Activated naive CD4-positive, alpha-beta T cell treated with anti-CD3 and anti-CD28 coated beads, Interleukin-2, amount 10 ng/mL, durations not matched to agents 7 days and 5 days (primary cell): ENCODE measurements at regions not wholly inside any gene's neighbourhood (a gene's known extent, or its start where the extent isn't known, plus 50 kb on each side); places are given as distances from the start of the nearest gene placed in this dataset.

Experiments
- CTCF ChIA-PET: fragments of 350-600 bp; sonication (Branson Sonifier 250); formaldehyde crosslinking; loops from one replicate; lab custom pipeline; 2021; ENCODE audit warnings: antibody characterized with exemption; lab: Charles Lee
- DNase-seq: peaks from one replicate; pipeline ENCODE4 v3.0.0-alpha.2; 2020
- H3K27ac Mint-ChIP-seq: one replicate; pipeline ENCODE4 v1.8.0; 2021; ENCODE audit warnings: mild to moderate bottlenecking, moderate library complexity, mixed read lengths
- H3K27me3 Mint-ChIP-seq: one replicate; pipeline ENCODE4 v1.8.0; 2021; ENCODE audit warnings: mild to moderate bottlenecking, mixed read lengths
- H3K36me3 Mint-ChIP-seq: one replicate; pipeline ENCODE4 v1.8.0; 2021; ENCODE audit warnings: mixed read lengths
- H3K4me1 Mint-ChIP-seq: one replicate; pipeline ENCODE4 v1.8.0; 2021; ENCODE audit warnings: mixed read lengths
- H3K4me3 Mint-ChIP-seq: one replicate; pipeline ENCODE4 v1.8.0; 2021; ENCODE audit warnings: mild to moderate bottlenecking, moderate library complexity, mixed read lengths
- H3K9me3 Mint-ChIP-seq: one replicate; pipeline ENCODE4 v1.8.0; 2021; ENCODE audit warnings: mixed read lengths

GRCh38 chr1:165062346-165062745, 294.2 kb downstream of the LMX1A start:
- Mint-ChIP-seq H3K9me3 (no peaks in the 10 kb centered on the region), H3K27ac (no peak overlapping the region), H3K27me3 (no peaks in the 10 kb centered on the region), H3K36me3 (no peaks in the 10 kb centered on the region), H3K4me1 (no peaks in the 10 kb centered on the region), H3K4me3 (no peak overlapping the region)
- no peak for DNase-seq
- CTCF ChIA-PET = no interaction called here

- Mint-ChIP-seq H3K4me1 (no peaks in the 10 kb centered on the region), H3K4me3 (no peak overlapping the region), H3K36me3 (no peaks in the 10 kb centered on the region), H3K27ac (no peak overlapping the region), H3K9me3 (no peaks in the 10 kb centered on the region), H3K27me3 (no peaks in the 10 kb centered on the region)
- DNase-seq = no peak
- CTCF ChIA-PET = no interaction called here
Observed at GRCh38 chr1:165060285-165060793, 296.2 kb downstream of the LMX1A start.

GRCh38 chr1:165057956-165058355, 298.6 kb downstream of the LMX1A start:
- H3K36me3 Mint-ChIP-seq = no peaks in the 10 kb centered on the region
- H3K27ac Mint-ChIP-seq = no peak overlapping the region
- H3K27me3 Mint-ChIP-seq = no peaks in the 10 kb centered on the region
- CTCF ChIA-PET = no interaction called here
- H3K4me3 Mint-ChIP-seq = no peak overlapping the region
- H3K4me1 Mint-ChIP-seq = no peaks in the 10 kb centered on the region
- no peaks in the 10 kb centered on the region for H3K9me3 Mint-ChIP-seq
- no peak for DNase-seq

- no peak overlapping the region for H3K4me3 Mint-ChIP-seq
- no peak overlapping the region for H3K27ac Mint-ChIP-seq
- no peaks in the 10 kb centered on the region for H3K36me3 Mint-ChIP-seq
Observed at GRCh38 chr1:165056914-165057313, 299.6 kb downstream of the LMX1A start.

GRCh38 chr1:165055581-165055980, 300.9 kb downstream of the LMX1A start:
- Mint-ChIP-seq H3K4me3 (no peak overlapping the region), H3K9me3 (no peaks in the 10 kb centered on the region), H3K36me3 (no peaks in the 10 kb centered on the region), H3K27me3 (no peaks in the 10 kb centered on the region), H3K4me1 (no peaks in the 10 kb centered on the region), H3K27ac (no peak overlapping the region)
- no peak for DNase-seq
- CTCF ChIA-PET = no interaction called here

More at GRCh38 chr1:165056914-165057313, 299.6 kb downstream of the LMX1A start:
- H3K27me3 Mint-ChIP-seq = no peaks in the 10 kb centered on the region
- H3K4me1 Mint-ChIP-seq = no peaks in the 10 kb centered on the region
- CTCF ChIA-PET = no interaction called here
- no peak for DNase-seq
- H3K9me3 Mint-ChIP-seq = no peaks in the 10 kb centered on the region

DNA sequence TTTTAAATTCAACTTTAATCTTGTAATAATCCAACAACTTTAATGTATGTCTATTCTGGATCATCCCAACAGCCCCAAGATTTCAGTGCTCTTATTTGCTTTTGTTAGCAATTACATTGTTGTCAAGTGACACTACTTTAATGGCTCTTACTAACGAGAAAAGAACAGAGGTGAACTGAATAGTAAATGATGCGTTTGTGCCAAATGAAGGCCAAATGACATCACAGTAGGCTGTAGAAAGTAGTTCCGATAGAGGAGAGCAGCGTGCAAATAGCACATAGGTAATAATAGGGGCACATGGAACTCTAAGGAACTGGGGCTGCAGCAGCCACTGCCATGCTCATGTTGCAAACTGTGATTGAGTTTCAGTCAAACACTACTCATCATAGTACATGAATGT, 301.9 kb downstream of the LMX1A start:
- H3K36me3 Mint-ChIP-seq = no peaks in the 10 kb centered on the region
- H3K27me3 Mint-ChIP-seq = no peaks in the 10 kb centered on the region

DNA sequence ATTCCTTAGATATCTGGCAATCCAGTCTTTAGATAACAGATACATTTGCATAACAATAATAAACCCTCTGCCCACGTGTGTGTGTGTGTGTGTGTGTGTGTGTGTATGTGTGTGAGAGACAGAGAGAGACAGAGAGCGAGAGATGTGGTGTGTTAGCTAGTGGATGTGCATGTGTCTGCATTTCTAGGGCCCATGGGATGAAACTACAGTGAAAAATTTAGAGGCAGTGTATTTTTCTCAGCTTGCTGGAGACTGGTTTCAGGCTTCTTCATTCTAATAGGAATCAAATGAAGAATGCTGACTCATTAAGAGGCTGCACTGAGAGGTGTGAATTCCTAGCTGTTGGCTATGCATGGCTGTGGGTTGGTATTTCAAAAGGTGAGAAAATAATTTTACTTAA, 303.2 kb downstream of the LMX1A start:
- Mint-ChIP-seq H3K9me3 (no peaks in the 10 kb centered on the region), H3K27me3 (no peaks in the 10 kb centered on the region), H3K36me3 (no peaks in the 10 kb centered on the region), H3K4me3 (no peak overlapping the region), H3K4me1 (no peaks in the 10 kb centered on the region), H3K27ac (no peak overlapping the region)
- DNase-seq = no peak
- CTCF ChIA-PET = interaction anchor here (0.6 kb wide), 1 partner anchor 447 kb away, joined by 3 read pairs; no protein-coding TSS in a partner anchor

More for the DNA sequence above, 301.9 kb downstream of the LMX1A start:
- no peaks in the 10 kb centered on the region for H3K9me3 Mint-ChIP-seq
- CTCF ChIA-PET = no interaction called here
- H3K4me1 Mint-ChIP-seq = no peaks in the 10 kb centered on the region
- H3K4me3 Mint-ChIP-seq = no peak overlapping the region
- no peak overlapping the region for H3K27ac Mint-ChIP-seq
- DNase-seq = no peak

GRCh38 chr1:165052936-165053335, 303.6 kb downstream of the LMX1A start:
- H3K9me3 Mint-ChIP-seq = no peaks in the 10 kb centered on the region
- H3K27ac Mint-ChIP-seq = no peak overlapping the region
- DNase-seq = no peak
- CTCF ChIA-PET = interaction anchor here (0.6 kb wide), 1 partner anchor 447 kb away, joined by 3 read pairs; no protein-coding TSS in a partner anchor
- no peak overlapping the region for H3K4me3 Mint-ChIP-seq
- H3K27me3 Mint-ChIP-seq = no peaks in the 10 kb centered on the region
- H3K36me3 Mint-ChIP-seq = no peaks in the 10 kb centered on the region
- no peaks in the 10 kb centered on the region for H3K4me1 Mint-ChIP-seq

DNA sequence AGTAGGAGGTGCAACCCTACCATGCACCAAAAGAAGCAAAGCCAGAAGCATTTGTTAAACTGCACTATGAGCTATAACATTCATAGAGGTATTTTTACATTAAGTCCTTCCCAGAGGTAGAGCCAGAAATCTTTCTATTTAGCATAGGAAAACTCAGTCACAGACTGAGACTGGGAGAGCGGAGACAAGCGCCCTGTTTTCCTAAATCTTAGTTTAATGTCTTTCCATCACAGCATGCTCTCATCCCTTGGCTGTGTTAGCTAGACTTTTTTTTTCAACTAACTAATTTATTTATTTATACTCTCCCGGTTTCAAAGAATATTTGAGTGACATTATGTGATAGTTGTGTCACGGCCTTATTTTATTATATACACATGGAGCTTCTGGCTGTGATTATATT, 304.1 kb downstream of the LMX1A start:
- H3K27me3 Mint-ChIP-seq = no peaks in the 10 kb centered on the region
- no peaks in the 10 kb centered on the region for H3K4me1 Mint-ChIP-seq
- no peak overlapping the region for H3K27ac Mint-ChIP-seq
- no peaks in the 10 kb centered on the region for H3K9me3 Mint-ChIP-seq
- no peaks in the 10 kb centered on the region for H3K36me3 Mint-ChIP-seq
- no peak for DNase-seq
- H3K4me3 Mint-ChIP-seq = no peak overlapping the region
- CTCF ChIA-PET = no interaction called here

- Mint-ChIP-seq H3K27ac (no peak overlapping the region), H3K4me1 (no peaks in the 10 kb centered on the region)
Observed at GRCh38 chr1:165050246-165050645, 306.3 kb downstream of the LMX1A start.

GRCh38 chr1:165047994-165048393, 308.5 kb downstream of the LMX1A start:
- H3K27me3 Mint-ChIP-seq = no peaks in the 10 kb centered on the region
- no peak overlapping the region for H3K4me3 Mint-ChIP-seq
- no peak overlapping the region for H3K27ac Mint-ChIP-seq
- H3K9me3 Mint-ChIP-seq = no peaks in the 10 kb centered on the region
- CTCF ChIA-PET = no interaction called here
- no peak for DNase-seq
- H3K36me3 Mint-ChIP-seq = no peaks in the 10 kb centered on the region
- no peaks in the 10 kb centered on the region for H3K4me1 Mint-ChIP-seq

More at GRCh38 chr1:165050246-165050645, 306.3 kb downstream of the LMX1A start:
- CTCF ChIA-PET = no interaction called here
- Mint-ChIP-seq H3K36me3 (no peaks in the 10 kb centered on the region), H3K27me3 (no peaks in the 10 kb centered on the region), H3K9me3 (no peaks in the 10 kb centered on the region), H3K4me3 (no peak overlapping the region)
- no peak for DNase-seq

DNA sequence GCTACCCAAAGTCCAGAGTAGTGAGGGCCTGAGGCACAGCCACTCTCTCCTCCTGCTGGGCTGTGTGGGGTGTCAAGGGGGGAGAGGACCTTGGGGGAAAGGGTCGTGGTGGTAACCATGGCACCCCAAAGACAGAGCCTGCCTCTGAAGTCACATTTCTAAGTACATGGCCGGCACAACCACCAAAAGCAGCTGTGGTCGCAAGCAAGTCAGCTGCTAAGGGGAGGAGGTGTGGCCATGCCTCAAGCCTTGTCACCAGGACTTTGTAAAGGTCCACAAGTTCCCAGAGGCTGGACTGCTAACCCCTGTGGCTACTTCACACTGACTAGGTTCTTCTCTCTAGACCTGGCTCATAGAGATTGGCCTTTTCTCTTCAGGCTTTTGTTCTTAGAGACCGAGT, 310.6 kb downstream of the LMX1A start:
- CTCF ChIA-PET = no interaction called here
- Mint-ChIP-seq H3K4me3 (no peak overlapping the region), H3K36me3 (no peaks in the 10 kb centered on the region), H3K27ac (no peak overlapping the region), H3K4me1 (no peaks in the 10 kb centered on the region), H3K9me3 (no peaks in the 10 kb centered on the region), H3K27me3 (no peaks in the 10 kb centered on the region)
- no peak for DNase-seq

DNA sequence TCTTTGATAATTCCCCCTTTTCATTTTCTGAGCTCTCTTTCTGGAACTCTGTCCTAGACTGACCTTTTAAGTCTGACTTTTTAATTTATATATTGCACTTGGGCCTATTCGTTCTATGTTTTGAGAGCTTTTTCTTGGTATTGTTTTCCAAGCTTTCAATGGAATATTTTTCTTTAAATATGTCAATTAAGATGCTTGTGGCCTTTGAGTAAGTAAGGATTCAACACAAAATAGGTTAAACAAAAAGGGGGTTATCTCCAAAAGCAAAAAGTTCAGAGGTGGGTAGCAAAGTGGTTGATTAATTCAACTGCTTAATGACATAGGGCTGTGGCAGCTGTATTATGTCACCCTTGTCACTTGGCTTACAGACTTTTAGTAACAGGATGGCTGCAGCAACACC, 315.9 kb downstream of the LMX1A start:
- H3K27ac Mint-ChIP-seq = no peak overlapping the region
- H3K4me3 Mint-ChIP-seq = no peak overlapping the region
- H3K4me1 Mint-ChIP-seq = no peaks in the 10 kb centered on the region
- H3K27me3 Mint-ChIP-seq = no peaks in the 10 kb centered on the region
- no peak for DNase-seq
- no peaks in the 10 kb centered on the region for H3K9me3 Mint-ChIP-seq
- no peaks in the 10 kb centered on the region for H3K36me3 Mint-ChIP-seq
- CTCF ChIA-PET = no interaction called here

DNA sequence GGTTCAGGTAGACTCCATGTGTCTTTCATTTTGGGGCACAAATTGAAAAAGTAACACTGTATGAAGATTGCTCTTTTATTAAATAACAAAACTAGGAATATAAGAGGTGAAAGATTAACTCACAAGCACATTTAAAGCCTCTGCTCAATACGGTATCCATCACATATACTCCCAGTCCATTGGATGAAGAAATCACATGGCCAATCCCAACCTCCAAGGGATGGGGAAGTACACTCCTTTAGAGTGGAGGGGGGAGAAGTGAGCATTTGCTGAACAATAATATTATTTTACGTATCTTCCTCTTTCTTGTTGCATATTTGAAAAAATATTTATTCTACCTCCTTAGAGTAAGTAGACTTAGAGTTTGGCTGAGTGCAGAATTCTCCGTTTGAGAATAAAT, 316.5 kb downstream of the LMX1A start:
- Mint-ChIP-seq H3K4me1 (no peaks in the 10 kb centered on the region), H3K9me3 (no peaks in the 10 kb centered on the region), H3K36me3 (no peaks in the 10 kb centered on the region), H3K27ac (no peak overlapping the region), H3K27me3 (no peaks in the 10 kb centered on the region), H3K4me3 (no peak overlapping the region)
- CTCF ChIA-PET = no interaction called here
- DNase-seq = no peak

- DNase-seq = no peak
- CTCF ChIA-PET = no interaction called here
- H3K36me3 Mint-ChIP-seq = no peaks in the 10 kb centered on the region
- no peaks in the 10 kb centered on the region for H3K9me3 Mint-ChIP-seq
- H3K27me3 Mint-ChIP-seq = no peaks in the 10 kb centered on the region
- H3K4me1 Mint-ChIP-seq = no peaks in the 10 kb centered on the region
- no peak overlapping the region for H3K27ac Mint-ChIP-seq
- no peak overlapping the region for H3K4me3 Mint-ChIP-seq
Observed at GRCh38 chr1:165036403-165036802, 320.1 kb downstream of the LMX1A start.
